Calu3 (cell line): ENCODE measurements at regions not wholly inside any gene's neighbourhood (a gene's known extent, or its start where the extent isn't known, plus 50 kb on each side); places are given as distances from the start of the nearest gene placed in this dataset.

Source experiments
- BruUV-seq: library from RNA; stranded (reverse); fragments of 400-500 nt; replicated peaks from 2 replicates; lab custom pipeline; 2021; lab: Mats Ljungman, UMichigan
- CTCF ChIA-PET: fragments of 300-600 bp; sonication (Branson Sonifier 250); formaldehyde crosslinking; loops from one replicate; lab custom pipeline; 2022; ENCODE audit warnings: antibody characterized with exemption; lab: Charles Lee
- DNase-seq: peaks from one replicate; pipeline ENCODE4 v3.0.0; 2022
- H3K27ac Mint-ChIP-seq: one replicate; pipeline ENCODE4 v1.8.0; 2022; ENCODE audit warnings: mixed read lengths; ENCODE audit not compliant: unreplicated experiment
- H3K27me3 Mint-ChIP-seq: one replicate; pipeline ENCODE4 v1.8.0; 2022; ENCODE audit warnings: mixed read lengths; ENCODE audit not compliant: unreplicated experiment
- H3K36me3 Mint-ChIP-seq: one replicate; pipeline ENCODE4 v1.8.0; 2022; ENCODE audit warnings: mild to moderate bottlenecking, moderate library complexity, mixed read lengths; ENCODE audit not compliant: insufficient read depth, unreplicated experiment
- H3K4me1 Mint-ChIP-seq: one replicate; pipeline ENCODE4 v1.8.0; 2022; ENCODE audit warnings: mild to moderate bottlenecking, low read depth, mixed read lengths; ENCODE audit not compliant: unreplicated experiment
- H3K4me3 Mint-ChIP-seq: one replicate; pipeline ENCODE4 v1.8.0; 2022; ENCODE audit warnings: mild to moderate bottlenecking, low read depth, moderate library complexity, mixed read lengths; ENCODE audit not compliant: unreplicated experiment
- H3K9me3 Mint-ChIP-seq: one replicate; pipeline ENCODE4 v1.8.0; 2022; ENCODE audit warnings: low read depth, mixed read lengths; ENCODE audit not compliant: unreplicated experiment
- intact Hi-C: fragments of 100-400 bp; cut with micrococcal nuclease; formaldehyde crosslinking; loops from one replicate; pipeline ENCODE4 v1.10.0; 2022; ENCODE audit not compliant: unreplicated experiment
- TF ChIP-seq, protein P1 (sequence below): fragments of 200-600 bp; IDR thresholded peaks from one replicate; pipeline ENCODE4 v1.8.0; 2022; ENCODE audit warnings: antibody characterized with exemption; ENCODE audit not compliant: unreplicated experiment

DNA sequence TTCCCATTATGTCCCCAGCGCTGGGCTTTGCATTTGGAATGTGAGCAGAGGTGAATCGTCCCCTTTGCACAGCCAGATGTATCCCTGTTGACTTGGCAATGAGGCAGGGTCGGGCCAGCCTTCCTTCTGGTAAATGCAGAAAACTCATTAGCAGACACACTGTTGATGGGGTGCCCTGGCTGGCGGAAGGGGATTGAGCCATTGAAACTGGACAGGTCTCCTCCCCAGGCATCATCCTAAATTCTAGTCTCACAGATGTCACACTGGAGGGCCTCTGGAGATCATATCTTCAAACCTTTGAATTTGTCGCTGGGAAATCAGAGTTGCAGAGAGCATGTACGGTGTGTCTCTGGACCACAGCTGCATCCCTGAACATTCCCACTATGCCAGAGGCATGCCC, 219.5 kb upstream of the TSHZ3 start:
- Mint-ChIP-seq H3K36me3 (no peaks in the 10 kb centered on the region), H3K4me3 (no peak overlapping the region), H3K27ac (no peak overlapping the region), H3K4me1 (no peaks in the 10 kb centered on the region), H3K9me3 (peaks cover 14% of the 10 kb centered on the region), H3K27me3 (no peaks in the 10 kb centered on the region)
- CTCF ChIA-PET: no interaction called here
- intact Hi-C loops: no loop called here
- no TSS peak for BruUV-seq
- no peak for DNase-seq
- TF ChIP-seq, protein P1, sequence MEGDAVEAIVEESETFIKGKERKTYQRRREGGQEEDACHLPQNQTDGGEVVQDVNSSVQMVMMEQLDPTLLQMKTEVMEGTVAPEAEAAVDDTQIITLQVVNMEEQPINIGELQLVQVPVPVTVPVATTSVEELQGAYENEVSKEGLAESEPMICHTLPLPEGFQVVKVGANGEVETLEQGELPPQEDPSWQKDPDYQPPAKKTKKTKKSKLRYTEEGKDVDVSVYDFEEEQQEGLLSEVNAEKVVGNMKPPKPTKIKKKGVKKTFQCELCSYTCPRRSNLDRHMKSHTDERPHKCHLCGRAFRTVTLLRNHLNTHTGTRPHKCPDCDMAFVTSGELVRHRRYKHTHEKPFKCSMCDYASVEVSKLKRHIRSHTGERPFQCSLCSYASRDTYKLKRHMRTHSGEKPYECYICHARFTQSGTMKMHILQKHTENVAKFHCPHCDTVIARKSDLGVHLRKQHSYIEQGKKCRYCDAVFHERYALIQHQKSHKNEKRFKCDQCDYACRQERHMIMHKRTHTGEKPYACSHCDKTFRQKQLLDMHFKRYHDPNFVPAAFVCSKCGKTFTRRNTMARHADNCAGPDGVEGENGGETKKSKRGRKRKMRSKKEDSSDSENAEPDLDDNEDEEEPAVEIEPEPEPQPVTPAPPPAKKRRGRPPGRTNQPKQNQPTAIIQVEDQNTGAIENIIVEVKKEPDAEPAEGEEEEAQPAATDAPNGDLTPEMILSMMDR: no peak

DNA sequence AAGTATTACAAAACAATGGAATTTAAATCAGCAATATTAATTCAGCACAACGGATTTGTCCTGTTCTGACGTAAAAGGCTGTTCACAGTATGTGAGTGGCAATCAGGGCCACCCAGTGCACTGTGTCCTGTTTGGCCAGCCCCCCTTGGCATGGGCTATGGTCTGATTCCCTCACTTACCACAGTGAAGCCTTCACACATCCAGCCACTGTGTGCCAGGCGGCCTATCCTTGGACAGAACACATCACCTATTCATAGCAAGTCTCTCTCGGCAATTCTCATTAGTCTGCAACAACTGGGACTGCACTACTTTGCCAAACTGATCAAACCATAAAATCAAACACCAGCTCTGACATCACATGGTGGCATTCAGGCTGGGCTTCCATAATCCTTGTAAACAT, 221.5 kb upstream of the TSHZ3 start:
- no peaks in the 10 kb centered on the region for H3K4me1 Mint-ChIP-seq
- no TSS peak for BruUV-seq
- no peak overlapping the region for H3K27ac Mint-ChIP-seq
- DNase-seq: no peak
- intact Hi-C loops: no loop called here
- TF ChIP-seq, protein P1: no peak
- peaks cover 11% of the 10 kb centered on the region for H3K9me3 Mint-ChIP-seq
- H3K27me3 Mint-ChIP-seq: no peaks in the 10 kb centered on the region
- no peaks in the 10 kb centered on the region for H3K36me3 Mint-ChIP-seq
- CTCF ChIA-PET: no interaction called here
- H3K4me3 Mint-ChIP-seq: no peak overlapping the region

DNA sequence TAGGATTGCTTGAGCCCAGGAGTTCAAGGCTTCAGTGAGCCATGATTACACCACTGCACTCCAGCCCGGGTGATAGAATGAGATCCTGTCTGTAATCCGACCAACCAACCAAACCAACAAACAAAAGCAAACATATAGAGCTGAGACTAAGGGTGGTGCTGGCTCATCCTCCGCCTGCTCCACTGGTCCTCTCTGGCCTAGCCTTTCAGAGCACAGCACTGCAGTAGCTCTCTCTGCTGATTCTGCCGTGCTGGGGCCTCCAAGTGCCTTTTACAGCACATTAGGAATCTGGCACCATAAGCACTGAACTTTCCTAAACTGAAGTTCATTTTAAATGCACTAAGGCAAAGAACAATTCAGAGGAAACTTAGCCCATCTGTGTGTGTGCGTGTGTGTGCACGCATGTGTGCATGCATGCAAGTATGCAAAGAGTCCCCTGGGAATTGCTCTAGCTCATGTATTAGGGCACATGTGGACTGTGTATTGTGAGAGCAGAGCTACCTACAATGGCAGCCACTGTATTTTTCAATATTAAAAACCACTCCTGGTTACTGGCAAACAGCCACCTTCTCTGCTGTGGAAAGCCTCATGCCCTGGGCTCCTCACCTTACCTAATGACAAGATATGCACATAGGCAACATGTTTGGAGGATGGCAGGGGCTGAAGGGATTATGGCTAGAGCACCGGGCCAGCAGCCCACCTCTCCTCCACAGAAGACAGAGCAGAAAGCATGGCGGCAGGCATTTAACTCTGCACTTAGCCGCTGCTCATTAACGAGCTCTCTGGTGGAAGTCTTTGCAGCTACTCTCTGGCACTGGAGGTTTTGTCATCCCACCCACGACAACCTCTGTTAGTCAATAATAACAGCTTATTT, 223.1 kb upstream of the TSHZ3 start:
- peaks cover 8% of the 10 kb centered on the region for H3K9me3 Mint-ChIP-seq

DNA sequence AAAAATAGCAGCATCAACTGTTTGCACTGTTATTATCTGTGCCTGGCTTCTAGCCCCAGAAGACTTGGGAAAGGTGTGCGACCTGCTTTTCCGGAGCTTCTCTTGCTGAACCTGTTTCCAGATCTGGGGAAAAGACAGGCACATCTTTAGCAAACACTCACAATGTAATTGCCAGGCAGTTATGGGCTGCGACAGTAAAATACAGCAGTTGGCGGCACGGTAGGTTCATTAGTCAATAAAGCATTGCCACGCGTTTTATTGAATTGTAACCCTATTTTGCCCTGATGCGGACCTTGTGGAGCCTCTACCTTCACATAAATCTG, 223.7 kb upstream of the TSHZ3 start:
- no TSS peak for BruUV-seq
- Mint-ChIP-seq H3K4me1 (no peaks in the 10 kb centered on the region), H3K27ac (no peak overlapping the region), H3K36me3 (no peaks in the 10 kb centered on the region), H3K4me3 (no peak overlapping the region), H3K27me3 (no peaks in the 10 kb centered on the region), H3K9me3 (peaks cover 8% of the 10 kb centered on the region)
- CTCF ChIA-PET: no interaction called here
- TF ChIP-seq, protein P1: no peak
- intact Hi-C loops: no loop called here
- no peak for DNase-seq

More for the DNA sequence above, 223.1 kb upstream of the TSHZ3 start:
- intact Hi-C loops: no loop called here
- CTCF ChIA-PET: no interaction called here
- H3K27me3 Mint-ChIP-seq: no peaks in the 10 kb centered on the region
- H3K36me3 Mint-ChIP-seq: no peaks in the 10 kb centered on the region
- no peak overlapping the region for H3K27ac Mint-ChIP-seq
- BruUV-seq: no TSS peak
- TF ChIP-seq, protein P1: no peak
- H3K4me1 Mint-ChIP-seq: no peaks in the 10 kb centered on the region
- H3K4me3 Mint-ChIP-seq: no peak overlapping the region
- DNase-seq: no peak
